Choroid plexus epithelial cell (primary cell): ENCODE measurements at regions not wholly inside any gene's neighbourhood (a gene's known extent, or its start where the extent isn't known, plus 50 kb on each side); places are given as distances from the start of the nearest gene placed in this dataset.

ENCODE experiments used
- DNase-seq: peaks from one replicate; pipeline ENCODE4 v3.0.0-alpha.2; 2010; ENCODE audit warnings: low read depth
- H3K4me3 ChIP-seq: 2 replicates; pipeline ENCODE4 v1.5.1; 2011; ENCODE audit warnings: low read depth, mild to moderate bottlenecking, control low read depth, low read length, moderate library complexity
- TF ChIP-seq, protein P1 (sequence below): conservative IDR thresholded peaks from 2 replicates; pipeline ENCODE4 v1.5.1; 2011; ENCODE audit warnings: low read depth, mild to moderate bottlenecking, control low read depth, inconsistent platforms, low read length, moderate library complexity

DNA sequence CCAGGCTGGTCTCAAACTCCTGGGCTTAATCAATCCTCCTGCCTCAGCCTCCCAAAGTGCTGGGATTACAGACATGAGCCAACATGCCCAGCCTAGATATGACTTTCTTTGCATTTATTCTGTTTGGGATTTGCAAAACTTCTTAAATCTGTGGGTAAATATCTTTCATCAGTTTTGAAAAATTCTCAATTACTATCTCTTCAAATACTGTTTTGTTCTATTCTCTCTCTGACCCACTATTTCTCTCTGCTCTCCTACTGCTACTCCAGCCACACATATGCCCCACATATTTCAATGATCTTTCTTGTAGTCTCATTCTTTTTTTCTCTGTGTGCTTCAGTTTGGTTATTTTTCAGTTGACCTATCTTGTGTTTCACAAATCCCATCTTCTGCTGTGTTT is 205.1 kb downstream of the CHIC2 start:
- TF ChIP-seq, protein P1, sequence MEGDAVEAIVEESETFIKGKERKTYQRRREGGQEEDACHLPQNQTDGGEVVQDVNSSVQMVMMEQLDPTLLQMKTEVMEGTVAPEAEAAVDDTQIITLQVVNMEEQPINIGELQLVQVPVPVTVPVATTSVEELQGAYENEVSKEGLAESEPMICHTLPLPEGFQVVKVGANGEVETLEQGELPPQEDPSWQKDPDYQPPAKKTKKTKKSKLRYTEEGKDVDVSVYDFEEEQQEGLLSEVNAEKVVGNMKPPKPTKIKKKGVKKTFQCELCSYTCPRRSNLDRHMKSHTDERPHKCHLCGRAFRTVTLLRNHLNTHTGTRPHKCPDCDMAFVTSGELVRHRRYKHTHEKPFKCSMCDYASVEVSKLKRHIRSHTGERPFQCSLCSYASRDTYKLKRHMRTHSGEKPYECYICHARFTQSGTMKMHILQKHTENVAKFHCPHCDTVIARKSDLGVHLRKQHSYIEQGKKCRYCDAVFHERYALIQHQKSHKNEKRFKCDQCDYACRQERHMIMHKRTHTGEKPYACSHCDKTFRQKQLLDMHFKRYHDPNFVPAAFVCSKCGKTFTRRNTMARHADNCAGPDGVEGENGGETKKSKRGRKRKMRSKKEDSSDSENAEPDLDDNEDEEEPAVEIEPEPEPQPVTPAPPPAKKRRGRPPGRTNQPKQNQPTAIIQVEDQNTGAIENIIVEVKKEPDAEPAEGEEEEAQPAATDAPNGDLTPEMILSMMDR: no peak
- H3K4me3 ChIP-seq: no peak overlapping the region
- no peak for DNase-seq

GRCh38 chr4:53858744-53859143 is 205.7 kb downstream of the CHIC2 start:
- DNase-seq: no peak
- H3K4me3 ChIP-seq: no peak overlapping the region
- TF ChIP-seq, protein P1: no peak

- DNase-seq: peak; percentile 84
Measured at GRCh38 chr4:53855581-53856250, 208.7 kb downstream of the CHIC2 start.

GRCh38 chr4:53854991-53855568 is 209.3 kb downstream of the CHIC2 start:
- TF ChIP-seq, protein P1: no peak
- DNase-seq: peak; percentile 41
- no peak overlapping the region for H3K4me3 ChIP-seq

More at GRCh38 chr4:53855581-53856250, 208.7 kb downstream of the CHIC2 start:
- H3K4me3 ChIP-seq: no peak overlapping the region
- TF ChIP-seq, protein P1: no peak

DNA sequence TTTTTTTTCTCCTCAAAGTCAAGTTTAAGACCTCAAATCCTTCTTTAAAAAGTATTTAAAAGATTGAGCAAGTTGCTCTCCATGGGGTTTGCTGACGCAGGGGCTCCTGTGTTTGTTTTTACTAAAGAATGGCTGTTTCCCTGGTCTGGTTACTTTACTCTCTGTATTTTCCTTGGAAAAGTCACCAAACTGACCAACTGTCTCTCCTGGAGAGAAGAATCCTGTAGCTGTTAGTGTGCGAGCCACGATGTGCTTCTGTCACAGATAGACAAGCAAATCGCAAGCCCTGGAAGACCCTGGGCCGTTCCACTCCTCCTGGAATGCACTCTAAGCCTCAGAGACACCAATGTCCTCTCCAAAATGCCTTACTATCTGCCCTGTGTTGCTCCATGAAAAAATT is 212.1 kb downstream of the CHIC2 start:
- peak; percentile 88 for DNase-seq
- no peak overlapping the region for H3K4me3 ChIP-seq
- TF ChIP-seq, protein P1: no peak

DNA sequence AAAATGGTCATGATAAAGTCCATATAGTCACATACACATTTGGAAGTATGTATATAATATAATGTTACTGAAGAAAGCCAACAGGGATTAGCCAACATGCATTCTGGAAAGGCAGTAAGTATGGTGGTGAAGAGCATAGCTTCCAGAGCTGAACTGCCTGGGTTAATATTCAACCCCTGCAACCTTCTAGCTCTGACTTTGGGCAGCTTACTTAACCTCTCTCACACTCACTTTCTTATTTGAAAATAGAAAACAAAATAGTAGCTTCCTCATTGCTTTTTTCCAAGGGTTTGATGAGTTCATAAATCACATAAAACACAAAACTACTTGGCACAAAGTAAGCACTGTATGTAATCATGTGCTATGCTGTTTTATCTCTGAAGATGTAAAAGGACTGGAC is 216.4 kb downstream of the CHIC2 start:
- H3K4me3 ChIP-seq: no peak overlapping the region
- no peak for DNase-seq
- TF ChIP-seq, protein P1: no peak

DNA sequence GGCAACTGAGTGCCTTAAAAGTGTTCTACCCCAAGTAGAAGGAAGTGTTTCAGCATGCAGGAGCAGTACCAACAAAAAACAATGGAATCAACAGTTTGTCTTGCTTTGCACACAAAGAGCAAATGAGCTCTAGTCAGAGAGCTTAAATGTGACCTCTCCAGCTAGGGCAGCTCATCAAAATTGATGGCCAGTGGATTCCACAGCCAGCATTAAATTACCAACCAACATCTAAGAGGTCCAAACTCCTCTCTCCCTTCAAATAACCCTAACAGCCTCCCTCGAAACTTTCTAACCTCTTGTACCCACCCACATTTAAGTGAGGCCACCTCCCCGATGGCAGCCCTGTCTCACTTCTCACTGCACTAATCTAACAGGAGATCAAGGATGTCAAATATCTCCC is 219.9 kb downstream of the CHIC2 start:
- H3K4me3 ChIP-seq: no peak overlapping the region
- DNase-seq: no peak
- TF ChIP-seq, protein P1: no peak
